LHCN-M2 (cell line): ENCODE measurements at regions not wholly inside any gene's neighbourhood (a gene's known extent, or its start where the extent isn't known, plus 50 kb on each side); places are given as distances from the start of the nearest gene placed in this dataset.
"Not testable (repeated sequence)": the region's sequence is repeated elsewhere in the genome, so short reads cannot be mapped to it uniquely, and the experiment has no call there.

Source experiments
- DNase-seq: peaks from one replicate; pipeline ENCODE4 v3.0.0-alpha.2; 2012; ENCODE audit warnings: low read depth

DNA sequence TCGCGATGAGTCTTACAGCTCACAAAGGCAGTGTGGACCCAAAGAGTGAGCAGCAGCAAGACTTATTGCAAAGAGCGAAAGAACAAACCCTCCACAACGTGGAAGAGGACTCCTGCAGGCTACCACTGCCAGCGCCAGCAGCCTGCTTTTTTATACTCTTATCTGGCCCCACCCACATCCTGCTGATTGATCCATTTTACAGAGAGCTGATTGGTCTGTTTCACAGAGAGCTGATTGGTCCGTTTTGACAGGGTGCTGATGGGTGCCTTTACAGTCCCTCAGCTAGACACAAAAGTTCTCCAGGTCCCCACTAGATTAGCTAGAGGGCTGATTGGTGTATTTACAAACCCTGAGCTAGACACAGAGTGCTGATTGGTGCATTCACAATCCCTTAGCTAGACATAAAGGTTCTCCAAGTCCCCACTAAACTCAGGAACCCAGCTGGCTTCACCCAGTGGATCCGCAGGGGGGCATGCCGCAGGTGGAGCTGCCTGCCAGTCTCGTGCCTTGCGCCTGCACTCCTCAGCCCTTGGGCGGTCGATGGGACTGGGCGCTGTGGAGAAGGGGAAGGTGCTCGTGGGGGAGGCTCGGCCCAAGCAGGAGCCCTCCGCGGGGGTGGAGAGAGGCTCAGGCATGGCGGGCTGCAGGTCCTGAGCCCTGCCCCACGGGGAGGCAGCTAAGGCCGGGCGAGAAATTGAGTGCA is 75.7 kb downstream of the QDPR start:
- not testable (repeated sequence) for DNase-seq

DNA sequence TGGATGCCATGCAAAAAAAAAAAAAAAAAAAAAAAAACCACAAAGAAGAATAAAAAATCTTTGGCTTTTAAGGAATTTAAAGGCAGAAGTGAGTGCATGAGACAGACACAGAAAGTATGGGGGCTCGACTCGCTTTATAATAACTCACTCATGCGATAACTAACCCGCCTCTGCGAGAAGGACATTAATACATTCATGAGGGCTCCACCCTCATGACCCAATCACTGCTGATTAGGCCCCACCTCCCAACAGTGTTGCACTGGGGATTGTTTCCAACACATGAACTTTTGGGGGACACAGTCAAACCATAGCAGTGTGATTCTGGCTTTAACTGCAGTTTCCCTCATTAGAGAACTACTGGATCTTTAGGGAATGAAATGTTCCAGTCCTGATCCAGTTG is 78.1 kb downstream of the QDPR start:
- DNase-seq, result no peak

DNA sequence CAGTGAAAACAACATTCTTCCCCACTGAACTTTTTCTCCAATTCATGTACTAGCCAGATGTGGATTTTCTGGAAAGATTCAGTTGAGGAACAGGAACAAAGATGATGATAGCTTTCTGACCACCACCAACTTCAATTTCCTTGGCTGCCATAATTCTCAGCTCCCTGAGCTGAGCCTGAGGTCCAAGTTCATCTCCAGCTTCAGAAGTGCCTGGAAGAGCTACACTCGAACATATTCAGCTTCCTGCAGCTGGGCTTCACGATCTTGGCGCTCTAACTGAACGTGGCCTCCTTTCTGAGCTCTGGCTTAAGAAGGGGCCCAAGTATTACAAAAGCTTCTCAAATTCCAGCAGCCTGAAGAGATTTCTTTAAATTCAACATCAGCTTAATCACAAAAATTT is 83.9 kb downstream of the QDPR start:
- DNase-seq, result no peak

DNA sequence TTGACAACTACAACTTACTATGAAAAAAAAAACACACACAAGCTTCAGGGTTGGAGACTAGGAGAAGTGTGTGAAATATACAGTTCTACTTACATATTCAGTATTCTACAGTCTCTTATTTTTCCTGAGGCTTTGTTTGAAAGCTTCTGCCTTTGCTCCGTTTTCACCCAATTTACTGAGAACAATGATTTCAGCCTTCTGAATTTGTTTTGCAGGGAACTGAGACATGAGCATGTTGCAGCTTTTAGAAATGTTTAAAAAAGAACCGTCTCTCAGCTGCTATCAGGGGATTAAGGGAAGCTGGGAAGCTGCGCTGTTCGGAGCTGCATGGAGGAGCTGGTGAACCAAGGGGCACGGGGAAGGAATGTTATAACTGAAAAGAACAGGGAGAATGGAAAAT is 85.7 kb downstream of the QDPR start:
- no peak for DNase-seq

DNA sequence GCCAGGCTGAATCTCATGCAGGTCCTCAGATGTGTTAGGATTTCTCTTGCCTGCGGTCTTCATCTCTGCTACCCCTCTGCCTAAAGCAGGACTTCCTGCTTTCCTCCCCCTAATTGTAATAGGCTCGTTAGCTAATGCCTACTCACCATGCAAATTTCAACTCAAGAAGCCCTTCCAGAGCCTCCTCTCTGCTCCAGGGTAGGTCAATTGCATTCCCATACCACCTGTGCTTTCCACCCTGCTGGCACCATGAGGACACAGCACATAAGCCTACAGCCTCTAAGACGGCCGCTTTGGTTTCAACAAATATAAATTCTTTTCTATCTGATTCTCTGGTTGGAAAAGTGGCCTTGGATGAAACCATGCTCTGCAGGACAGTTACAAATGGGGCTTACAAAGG is 93.9 kb downstream of the QDPR start:
- no peak for DNase-seq

DNA sequence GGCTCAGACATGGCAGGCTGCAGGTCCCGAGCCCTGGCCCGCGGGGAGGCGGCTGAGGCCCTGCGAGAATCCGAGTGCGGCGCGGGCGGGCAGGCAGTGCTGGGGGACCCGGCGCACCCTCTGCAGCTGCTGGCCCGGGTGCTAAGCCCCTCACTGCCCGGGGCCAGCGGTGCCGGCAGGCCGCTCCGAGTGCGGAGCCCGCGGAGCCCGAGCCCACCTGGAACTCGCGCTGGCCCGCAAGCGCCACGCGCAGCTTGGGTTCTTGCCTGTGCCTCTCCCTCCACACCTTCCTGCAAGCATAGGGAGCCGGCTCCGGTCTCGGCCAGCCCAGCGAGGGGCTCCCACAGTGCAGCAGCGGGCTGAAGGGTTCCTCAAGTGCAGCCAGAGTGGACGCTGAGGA is 97.5 kb downstream of the QDPR start:
- DNase-seq, result no peak

- DNase-seq, result no peak
These were observed 111.2 kb downstream of the QDPR start for GRCh38 chr4:17400686-17401085.

GRCh38 chr4:17398805-17399204 is 113.1 kb downstream of the QDPR start:
- no peak for DNase-seq

- no peak for DNase-seq
These were observed 113.9 kb downstream of the QDPR start for GRCh38 chr4:17398035-17398434.

- DNase-seq, result no peak
These were observed 114.3 kb downstream of the QDPR start for GRCh38 chr4:17397611-17398010.

- peak; percentile 5 for DNase-seq
These were observed 126.5 kb downstream of the QDPR start for GRCh38 chr4:17385403-17385802.

DNA sequence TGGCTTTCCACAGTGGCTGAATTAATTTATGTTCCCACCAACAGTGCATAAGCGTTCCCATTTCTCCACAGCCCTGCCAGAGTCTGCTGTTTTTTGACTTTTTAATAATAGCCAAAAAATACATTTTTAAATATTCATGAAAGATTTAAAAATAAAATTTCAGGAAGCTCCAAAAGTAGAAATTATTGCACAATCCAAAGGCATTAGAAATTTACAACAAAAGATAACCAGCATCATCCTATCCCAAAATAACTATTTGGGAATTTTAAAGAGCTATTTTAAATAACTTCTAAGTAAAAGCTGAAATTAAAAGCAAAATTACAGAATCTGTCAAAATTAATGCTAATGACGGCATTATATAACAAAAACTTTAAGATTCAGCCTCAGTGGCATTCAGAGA is 131.5 kb downstream of the QDPR start:
- no peak for DNase-seq

DNA sequence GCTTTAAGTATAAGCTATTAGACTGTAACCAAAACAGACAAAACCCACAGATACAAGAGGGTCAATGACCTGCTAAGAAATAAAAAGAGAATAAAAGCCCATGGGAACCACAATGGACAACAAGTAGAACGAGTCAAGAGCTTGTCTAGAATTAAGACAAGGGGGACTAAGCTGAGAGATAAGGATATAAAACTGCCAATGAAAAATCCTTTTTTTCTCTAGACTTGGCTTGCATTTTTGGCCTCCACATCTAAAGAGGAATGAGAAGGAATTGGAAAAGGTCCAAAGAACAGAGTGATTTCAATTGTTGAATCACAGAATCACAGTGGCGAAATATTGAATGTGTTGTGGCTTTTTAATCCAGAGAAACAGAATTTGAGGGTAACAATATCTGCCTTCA is 135.7 kb downstream of the QDPR start:
- DNase-seq, result no peak

- no peak for DNase-seq
These were observed 138.2 kb downstream of the QDPR start for GRCh38 chr4:17373666-17374065.

DNA sequence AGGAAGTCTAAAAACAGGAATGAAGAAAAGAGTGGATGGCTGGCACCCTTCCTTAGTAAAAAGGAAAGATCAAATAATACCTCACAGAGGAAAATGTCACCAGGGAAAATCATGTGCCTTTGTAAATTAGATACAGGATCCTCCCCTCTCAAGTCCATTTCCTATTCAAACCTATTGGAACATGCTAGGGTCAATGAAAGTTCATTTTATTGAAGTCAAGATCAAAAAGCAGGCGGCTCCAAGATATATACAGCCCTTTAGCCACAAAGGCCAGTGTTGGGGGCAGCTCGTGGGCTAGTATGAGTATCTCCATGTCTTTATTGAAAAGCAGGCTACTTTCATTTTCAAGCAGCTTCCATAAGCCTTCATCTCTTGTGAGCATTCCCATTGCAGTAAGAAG is 141.1 kb downstream of the QDPR start:
- no peak for DNase-seq

GRCh38 chr4:17368408-17368807 is 143.5 kb downstream of the QDPR start:
- no peak for DNase-seq

DNA sequence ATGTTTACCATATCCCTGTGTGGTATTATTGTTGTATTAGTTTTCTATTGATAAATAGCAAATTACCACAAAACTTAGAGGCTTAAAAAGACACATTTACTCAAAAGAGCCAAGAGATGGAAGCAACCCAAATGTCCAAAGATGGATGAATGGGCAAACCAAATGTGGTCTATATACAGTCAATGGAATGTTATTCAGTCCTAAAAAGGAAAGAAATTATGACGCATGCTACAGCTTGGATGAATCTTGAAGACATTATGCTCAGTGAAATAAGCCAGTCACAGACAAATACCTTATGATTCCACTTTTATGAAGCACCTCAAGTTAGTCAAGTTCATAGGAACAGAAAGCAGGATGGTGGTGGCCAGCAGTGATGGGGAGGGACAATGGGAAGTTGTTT is 144.7 kb downstream of the QDPR start:
- DNase-seq, result no peak

DNA sequence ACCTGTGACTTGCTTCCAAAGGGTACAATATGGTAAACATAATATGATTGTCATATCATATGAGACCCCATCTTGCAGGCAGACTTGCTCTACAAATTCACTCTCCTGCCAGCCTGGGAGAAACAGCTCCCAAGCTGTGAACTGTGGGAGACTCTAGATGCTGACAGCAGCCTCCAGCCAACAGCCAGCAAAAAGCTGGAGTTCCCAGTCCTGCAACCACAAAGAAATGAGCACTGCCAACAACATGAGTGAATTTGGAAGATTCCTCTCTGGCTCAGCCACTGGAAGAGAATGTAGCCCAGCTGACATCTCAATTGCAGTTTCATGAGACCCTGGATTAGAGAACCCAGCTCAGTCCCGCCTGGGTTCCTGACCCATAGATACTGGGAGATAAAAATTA is 145.4 kb downstream of the QDPR start:
- DNase-seq, result no peak

DNA sequence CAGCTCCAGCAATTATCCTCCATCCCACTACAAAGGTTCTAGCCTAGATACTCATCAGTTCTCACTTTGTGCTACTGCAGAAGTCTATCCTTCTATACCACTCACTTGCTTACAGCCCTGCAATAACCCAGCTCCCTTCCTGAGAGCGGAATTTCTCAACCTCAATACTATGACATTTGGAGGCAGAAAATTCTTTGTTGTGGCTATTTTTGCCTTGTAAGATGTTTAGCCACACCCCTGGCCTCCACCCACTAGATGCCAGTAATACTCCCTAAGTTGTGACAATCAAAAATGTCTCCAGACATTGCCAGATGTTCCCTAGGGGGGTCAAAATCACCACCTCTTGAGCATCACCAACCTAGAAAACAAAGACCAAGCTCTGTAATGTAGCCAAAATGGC is 149.5 kb downstream of the QDPR start:
- no peak for DNase-seq

GRCh38 chr4:17358241-17358640 is 153.6 kb downstream of the QDPR start:
- DNase-seq, result no peak

GRCh38 chr4:17356926-17357325 is 155.0 kb downstream of the QDPR start:
- no peak for DNase-seq

GRCh38 chr4:17352357-17352756 is 159.5 kb downstream of the QDPR start:
- no peak for DNase-seq

- no peak for DNase-seq
These were observed 164.4 kb downstream of the QDPR start for GRCh38 chr4:17347445-17347844.

DNA sequence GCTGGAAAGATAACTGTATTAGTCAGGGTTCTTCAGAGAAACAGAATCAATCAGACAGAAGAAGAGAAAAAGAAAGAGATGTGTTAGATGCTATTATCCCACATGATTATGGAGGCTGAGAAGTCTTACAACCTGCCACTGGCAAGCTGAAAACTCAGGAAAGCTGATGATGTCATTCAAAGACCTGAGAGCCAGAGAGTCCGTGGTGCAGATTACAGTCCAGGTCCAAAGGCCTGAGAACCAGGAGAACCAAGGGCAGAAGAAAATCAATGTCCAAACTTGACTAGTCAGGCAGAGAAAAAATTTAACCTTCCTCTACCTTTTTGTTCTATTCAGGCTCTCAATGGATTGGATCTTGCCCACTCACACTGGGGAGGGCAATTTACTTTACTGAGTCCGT is 172.5 kb downstream of the QDPR start:
- no peak for DNase-seq
